ENCODE measurements at regions not wholly inside any gene's neighbourhood (a gene's known extent, or its start where the extent isn't known, plus 50 kb on each side); places are given as distances from the start of the nearest gene placed in this dataset.

GRCh38 chr10:4586776-4587175 lies 239.2 kb upstream of the AKR1E2 start:
- Histone ChIP-seq H3K9me3 (no peaks in the 10 kb centered on the region), H3K27ac (no peak overlapping the region), H3K27me3 (no peaks in the 10 kb centered on the region), H3K4me3 (no peak overlapping the region), H3K36me3 (no peaks in the 10 kb centered on the region), H3K4me1 (no peaks in the 10 kb centered on the region)
- DNase-seq (no peak), ATAC-seq (no peak)
- intact Hi-C loops (cut with DNase I; ENCODE audit: low total_unique reads): no loop called here
- TF ChIP-seq POLR2A (IDR thresholded peaks at IDR 0.05) (no peak), CTCF (IDR thresholded peaks at IDR 0.05 in 4 of 5, conservative IDR thresholded peaks at IDR 0.05 in 1 of 5) (no peak)
- in situ Hi-C loops (cut with MboI; ENCODE audit: low sequenced_read_pairs in 4 of 4): no loop called here

- in situ Hi-C loops (cut with MboI; ENCODE audit: low sequenced_read_pairs in 4 of 4) (no loop called here), intact Hi-C loops (cut with DNase I; ENCODE audit: low total_unique reads) (no loop called here)
- H3K4me1 ChIP-seq: no peaks in the 10 kb centered on the region
- ATAC-seq (no peak), DNase-seq (no peak)
- TF ChIP-seq CTCF (IDR thresholded peaks at IDR 0.05 in 4 of 5, conservative IDR thresholded peaks at IDR 0.05 in 1 of 5) (no peak), POLR2A (IDR thresholded peaks at IDR 0.05) (no peak)
- no peak overlapping the region for H3K4me3 ChIP-seq
- H3K27ac ChIP-seq: no peak overlapping the region
- no peaks in the 10 kb centered on the region for H3K36me3 ChIP-seq
- no peaks in the 10 kb centered on the region for H3K27me3 ChIP-seq
- no peaks in the 10 kb centered on the region for H3K9me3 ChIP-seq
These were observed 244.1 kb upstream of the AKR1E2 start for GRCh38 chr10:4581929-4582328.

DNA sequence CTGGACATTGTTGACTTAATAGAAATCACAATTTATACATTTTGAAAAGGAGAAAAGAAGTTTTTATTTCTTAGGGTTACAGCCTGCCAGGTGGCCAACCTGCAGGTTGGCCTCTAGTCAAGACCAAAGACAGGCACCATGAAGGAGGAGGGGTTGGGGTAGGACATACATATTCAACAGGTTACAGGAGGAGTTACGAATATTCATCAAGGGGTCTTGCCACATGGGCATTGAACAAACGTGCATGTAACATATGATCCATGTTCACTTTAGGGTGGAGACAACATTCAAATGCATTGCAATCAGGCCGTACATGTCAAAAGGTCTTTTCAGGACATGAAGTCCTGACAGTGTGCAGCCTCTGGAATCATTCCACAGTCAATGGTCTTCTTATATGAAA lies 246.2 kb upstream of the AKR1E2 start:
- ATAC-seq: no peak
- Histone ChIP-seq H3K27me3 (no peaks in the 10 kb centered on the region), H3K9me3 (no peaks in the 10 kb centered on the region), H3K27ac (no peak overlapping the region), H3K4me1 (no peaks in the 10 kb centered on the region), H3K4me3 (no peak overlapping the region), H3K36me3 (no peaks in the 10 kb centered on the region)
- no peak for TF ChIP-seq CTCF (IDR thresholded peaks at IDR 0.05 in 4 of 5, conservative IDR thresholded peaks at IDR 0.05 in 1 of 5)
- no peak for TF ChIP-seq POLR2A (IDR thresholded peaks at IDR 0.05)
- in situ Hi-C loops (cut with MboI; ENCODE audit: low sequenced_read_pairs in 4 of 4) (no loop called here), intact Hi-C loops (cut with DNase I; ENCODE audit: low total_unique reads) (no loop called here)
- DNase-seq: no peak

- no peaks in the 10 kb centered on the region for H3K9me3 ChIP-seq
- no peak overlapping the region for H3K27ac ChIP-seq
- DNase-seq: no peak
- intact Hi-C loops (cut with DNase I; ENCODE audit: low total_unique reads) (no loop called here), in situ Hi-C loops (cut with MboI; ENCODE audit: low sequenced_read_pairs in 4 of 4) (no loop called here)
- TF ChIP-seq POLR2A (IDR thresholded peaks at IDR 0.05): no peak
- TF ChIP-seq CTCF (IDR thresholded peaks at IDR 0.05 in 4 of 5, conservative IDR thresholded peaks at IDR 0.05 in 1 of 5): no peak
- no peak for ATAC-seq
- no peak overlapping the region for H3K4me3 ChIP-seq
- H3K36me3 ChIP-seq: no peaks in the 10 kb centered on the region
- no peaks in the 10 kb centered on the region for H3K27me3 ChIP-seq
- H3K4me1 ChIP-seq: no peaks in the 10 kb centered on the region
These were observed 249.8 kb upstream of the AKR1E2 start for GRCh38 chr10:4576206-4576605.

DNA sequence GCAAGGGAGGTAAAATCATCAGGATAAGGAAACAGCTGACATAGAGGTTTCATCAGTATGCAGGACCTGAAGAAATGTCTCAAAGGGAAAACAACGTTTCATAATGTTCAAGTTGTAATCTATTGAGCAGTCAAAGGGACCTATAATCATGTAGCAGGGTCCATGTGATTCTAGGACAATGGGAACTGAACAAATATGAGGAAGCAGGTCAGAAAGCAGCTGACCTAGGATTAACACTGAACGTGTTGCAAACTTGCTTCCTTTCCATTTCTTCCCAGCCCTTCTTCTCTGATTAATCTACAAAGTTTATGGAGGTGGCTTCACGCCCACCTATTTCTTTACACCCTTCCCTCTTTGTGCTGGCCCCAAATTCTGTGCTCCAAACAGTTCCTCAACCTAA lies 256.9 kb upstream of the AKR1E2 start:
- no peaks in the 10 kb centered on the region for H3K4me1 ChIP-seq
- intact Hi-C loops (cut with DNase I; ENCODE audit: low total_unique reads): no loop called here
- H3K27ac ChIP-seq: no peak overlapping the region
- no peaks in the 10 kb centered on the region for H3K36me3 ChIP-seq
- TF ChIP-seq CTCF (IDR thresholded peaks at IDR 0.05 in 4 of 5, conservative IDR thresholded peaks at IDR 0.05 in 1 of 5) (no peak), POLR2A (IDR thresholded peaks at IDR 0.05) (no peak)
- H3K27me3 ChIP-seq: no peaks in the 10 kb centered on the region
- H3K4me3 ChIP-seq: no peak overlapping the region
- in situ Hi-C loops (cut with MboI; ENCODE audit: low sequenced_read_pairs in 4 of 4): loop anchor here in 1 of 4 donors (25.0 kb wide), 1 partner anchor 107 kb away; no protein-coding TSS in a partner anchor
- no peak for DNase-seq
- H3K9me3 ChIP-seq: no peaks in the 10 kb centered on the region
- no peak for ATAC-seq
